Chondrocyte (in vitro differentiated cells): ENCODE measurements at regions not wholly inside any gene's neighbourhood (a gene's known extent, or its start where the extent isn't known, plus 50 kb on each side); places are given as distances from the start of the nearest gene placed in this dataset.
"Not testable (repeated sequence)": the region's sequence is repeated elsewhere in the genome, so short reads cannot be mapped to it uniquely, and the experiment has no call there.

Experiments
- DNase-seq: peaks from one replicate; pipeline ENCODE4 v3.0.0; 2021; ENCODE audit warnings: mixed read lengths, low spot score
- H3K27ac Mint-ChIP-seq: one replicate; pipeline ENCODE4 v1.8.0; 2021; ENCODE audit warnings: mild to moderate bottlenecking, moderate library complexity, mixed read lengths; ENCODE audit not compliant: unreplicated experiment
- H3K27me3 Mint-ChIP-seq: 2 replicates; pipeline ENCODE4 v1.8.0; 2021; ENCODE audit warnings: low read depth, mixed read lengths
- H3K36me3 Mint-ChIP-seq: 2 replicates; pipeline ENCODE4 v1.8.0; 2021; ENCODE audit warnings: low read depth, mixed read lengths
- H3K4me1 Mint-ChIP-seq: 2 replicates; pipeline ENCODE4 v1.8.0; 2021; ENCODE audit warnings: low read depth, mild to moderate bottlenecking, mixed read lengths
- H3K4me3 Mint-ChIP-seq: one replicate; pipeline ENCODE4 v1.8.0; 2021; ENCODE audit warnings: mild to moderate bottlenecking, moderate library complexity, mixed read lengths; ENCODE audit not compliant: unreplicated experiment
- H3K9me3 Mint-ChIP-seq: 2 replicates; pipeline ENCODE4 v1.8.0; 2021; ENCODE audit warnings: low read depth, mixed read lengths
- TF ChIP-seq, protein P1 (sequence below): fragments of 200-600 bp; sonication (generic); IDR thresholded peaks from 2 replicates; pipeline ENCODE4 v1.5.0; 2021; ENCODE audit warnings: antibody characterized with exemption, mild to moderate bottlenecking, moderate library complexity

- H3K27me3 Mint-ChIP-seq: no peaks in the 10 kb centered on the region
- no peaks in the 10 kb centered on the region for H3K36me3 Mint-ChIP-seq
- TF ChIP-seq, protein P1, sequence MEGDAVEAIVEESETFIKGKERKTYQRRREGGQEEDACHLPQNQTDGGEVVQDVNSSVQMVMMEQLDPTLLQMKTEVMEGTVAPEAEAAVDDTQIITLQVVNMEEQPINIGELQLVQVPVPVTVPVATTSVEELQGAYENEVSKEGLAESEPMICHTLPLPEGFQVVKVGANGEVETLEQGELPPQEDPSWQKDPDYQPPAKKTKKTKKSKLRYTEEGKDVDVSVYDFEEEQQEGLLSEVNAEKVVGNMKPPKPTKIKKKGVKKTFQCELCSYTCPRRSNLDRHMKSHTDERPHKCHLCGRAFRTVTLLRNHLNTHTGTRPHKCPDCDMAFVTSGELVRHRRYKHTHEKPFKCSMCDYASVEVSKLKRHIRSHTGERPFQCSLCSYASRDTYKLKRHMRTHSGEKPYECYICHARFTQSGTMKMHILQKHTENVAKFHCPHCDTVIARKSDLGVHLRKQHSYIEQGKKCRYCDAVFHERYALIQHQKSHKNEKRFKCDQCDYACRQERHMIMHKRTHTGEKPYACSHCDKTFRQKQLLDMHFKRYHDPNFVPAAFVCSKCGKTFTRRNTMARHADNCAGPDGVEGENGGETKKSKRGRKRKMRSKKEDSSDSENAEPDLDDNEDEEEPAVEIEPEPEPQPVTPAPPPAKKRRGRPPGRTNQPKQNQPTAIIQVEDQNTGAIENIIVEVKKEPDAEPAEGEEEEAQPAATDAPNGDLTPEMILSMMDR: no peak
- peaks cover 11% of the 10 kb centered on the region for H3K4me1 Mint-ChIP-seq
- no peak overlapping the region for H3K4me3 Mint-ChIP-seq
- no peak for DNase-seq
- H3K9me3 Mint-ChIP-seq: peaks cover 3% of the 10 kb centered on the region
- no peak overlapping the region for H3K27ac Mint-ChIP-seq
Observed at GRCh38 chr13:50626101-50626547, 217.4 kb downstream of the DLEU7 start.

GRCh38 chr13:50627111-50627510 lies 216.4 kb downstream of the DLEU7 start:
- Mint-ChIP-seq H3K27me3 (no peaks in the 10 kb centered on the region), H3K27ac (no peak overlapping the region), H3K36me3 (no peaks in the 10 kb centered on the region), H3K9me3 (peaks cover 3% of the 10 kb centered on the region), H3K4me3 (no peak overlapping the region), H3K4me1 (peaks cover 11% of the 10 kb centered on the region)
- DNase-seq: no peak
- TF ChIP-seq, protein P1: no peak

GRCh38 chr13:50628512-50628911 lies 215.0 kb downstream of the DLEU7 start:
- H3K27ac Mint-ChIP-seq, H3K9me3 Mint-ChIP-seq, H3K36me3 Mint-ChIP-seq, H3K27me3 Mint-ChIP-seq, H3K4me3 Mint-ChIP-seq, DNase-seq: not testable (repeated sequence)
- H3K4me1 Mint-ChIP-seq: peaks cover 11% of the 10 kb centered on the region

- H3K4me1 Mint-ChIP-seq: peaks cover 11% of the 10 kb centered on the region
- peaks cover 3% of the 10 kb centered on the region for H3K9me3 Mint-ChIP-seq
- no peak for DNase-seq
- H3K27me3 Mint-ChIP-seq: no peaks in the 10 kb centered on the region
- H3K36me3 Mint-ChIP-seq: no peaks in the 10 kb centered on the region
- H3K27ac Mint-ChIP-seq: peak overlapping the region; percentile 14
- TF ChIP-seq, protein P1: no peak
- no peak overlapping the region for H3K4me3 Mint-ChIP-seq
Observed at GRCh38 chr13:50629497-50629896, 214.0 kb downstream of the DLEU7 start.

- TF ChIP-seq, protein P1: no peak
- Mint-ChIP-seq H3K4me1 (peaks cover 11% of the 10 kb centered on the region), H3K27ac (no peak overlapping the region), H3K36me3 (no peaks in the 10 kb centered on the region), H3K9me3 (peaks cover 3% of the 10 kb centered on the region), H3K4me3 (no peak overlapping the region), H3K27me3 (no peaks in the 10 kb centered on the region)
- DNase-seq: no peak
Observed at GRCh38 chr13:50629966-50630365, 213.5 kb downstream of the DLEU7 start.

DNA sequence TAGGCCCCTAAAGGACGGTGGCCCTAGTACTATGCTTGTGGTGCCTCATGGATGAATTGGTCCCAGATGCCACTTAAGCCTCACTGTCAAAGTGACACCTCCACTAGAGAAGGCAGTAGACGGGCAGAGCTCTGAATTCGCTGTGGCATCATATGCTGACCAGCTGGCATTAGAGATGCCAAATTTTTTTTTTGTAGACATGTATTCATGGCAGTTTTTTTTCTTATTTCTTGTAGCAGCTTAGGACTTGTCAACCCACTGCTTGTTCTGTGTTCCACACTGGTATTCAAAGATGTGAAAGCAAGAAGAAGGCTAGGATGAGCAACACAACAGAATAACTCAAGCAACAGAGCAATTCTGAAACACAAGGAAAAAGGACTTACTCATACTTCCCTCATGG lies 212.5 kb downstream of the DLEU7 start:
- TF ChIP-seq, protein P1: no peak
- H3K36me3 Mint-ChIP-seq: no peaks in the 10 kb centered on the region
- H3K27me3 Mint-ChIP-seq: no peaks in the 10 kb centered on the region
- H3K27ac Mint-ChIP-seq: no peak overlapping the region
- peaks cover 3% of the 10 kb centered on the region for H3K9me3 Mint-ChIP-seq
- H3K4me1 Mint-ChIP-seq: peaks cover 11% of the 10 kb centered on the region
- no peak for DNase-seq
- H3K4me3 Mint-ChIP-seq: no peak overlapping the region
